Natural killer cell (primary cell): ENCODE measurements at regions not wholly inside any gene's neighbourhood (a gene's known extent, or its start where the extent isn't known, plus 50 kb on each side); places are given as distances from the start of the nearest gene placed in this dataset.

ENCODE experiments used
- ATAC-seq, 3 donors: fragments of 150-1000 bp in 2 of 3; fragments of 200-7000 bp in 1 of 3; cut with Tn5 transposase; 1 replicate in 1 of 3; 2 replicates in 2 of 3; pipeline ENCODE4 v1.10.0; 2021; ENCODE audit warnings: mild to moderate bottlenecking in 2 of 3, moderate library complexity in 2 of 3
- DNase-seq, 2 donors: peaks; one replicate each; pipeline versions ENCODE4 v3.0.0 to v3.0.0-alpha.2; 2013 to 2021; ENCODE audit warnings: mixed read lengths in 1 of 2
- H3K27ac ChIP-seq: one replicate; pipeline ENCODE4 v1.5.1; 2013; ENCODE audit warnings: mild to moderate bottlenecking, low read length
- H3K27me3 ChIP-seq: one replicate; pipeline ENCODE4 v1.6.1; 2013; ENCODE audit warnings: low read length; ENCODE audit not compliant: control insufficient read depth, insufficient read depth
- H3K36me3 ChIP-seq: one replicate; pipeline ENCODE4 v1.6.1; 2013; ENCODE audit warnings: low read length; ENCODE audit not compliant: control insufficient read depth, insufficient read depth
- H3K4me1 ChIP-seq: one replicate; pipeline ENCODE4 v1.6.1; 2013; ENCODE audit warnings: low read length; ENCODE audit not compliant: control insufficient read depth, insufficient read depth
- H3K4me3 ChIP-seq: one replicate; pipeline ENCODE4 v1.5.1; 2013; ENCODE audit warnings: low read length
- H3K9me3 ChIP-seq: one replicate; pipeline ENCODE4 v1.6.1; 2013; ENCODE audit warnings: low read length; ENCODE audit not compliant: control insufficient read depth, insufficient read depth
- H3K27ac Mint-ChIP-seq, 2 donors: one replicate each; pipeline ENCODE4 v1.8.0; 2022; ENCODE audit warnings: mild to moderate bottlenecking in 2 of 2, mixed read lengths in 2 of 2, moderate library complexity in 1 of 2
- H3K27me3 Mint-ChIP-seq, 2 donors: one replicate each; pipeline ENCODE4 v1.8.0; 2022; ENCODE audit warnings: low read depth in 2 of 2, mixed read lengths in 2 of 2
- H3K36me3 Mint-ChIP-seq: one replicate; pipeline ENCODE4 v1.8.0; 2022; ENCODE audit warnings: mixed read lengths
- H3K4me1 Mint-ChIP-seq, 2 donors: one replicate each; pipeline ENCODE4 v1.8.0; 2022; ENCODE audit warnings: mixed read lengths in 2 of 2
- H3K4me3 Mint-ChIP-seq: one replicate; pipeline ENCODE4 v1.8.0; 2022; ENCODE audit warnings: mild to moderate bottlenecking, moderate library complexity, mixed read lengths
- H3K9me3 Mint-ChIP-seq, 2 donors: one replicate each; pipeline ENCODE4 v1.8.0; 2022; ENCODE audit warnings: mixed read lengths in 2 of 2
- WGBS: methylation state at CpG from one replicate; pipeline ENCODE4 v1.1.7; 2013; ENCODE audit warnings: missing lambda C conversion rate; ENCODE audit not compliant: insufficient coverage; 5-methylcytosine and 5-hydroxymethylcytosine counted together
- intact Hi-C: fragments of 100-400 bp; cut with micrococcal nuclease; formaldehyde crosslinking; loops from one replicate; pipeline ENCODE4 v1.14.2; 2022
- TF ChIP-seq, protein P1 (sequence below): fragments of 200-600 bp; IDR thresholded peaks from one replicate; pipeline ENCODE4 v1.8.0; 2022; ENCODE audit warnings: antibody characterized with exemption

- no peak for DNase-seq
- Mint-ChIP-seq H3K27ac (no peak overlapping the region), H3K9me3 (no peaks in the 10 kb centered on the region), H3K36me3 (no peaks in the 10 kb centered on the region), H3K4me3 (no peak overlapping the region), H3K4me1 (peaks cover 15 to 24% of the 10 kb centered on the region in 2 donors), H3K27me3 (peaks cover 0 to 2% of the 10 kb centered on the region in 2 donors)
- ATAC-seq: no peak
- intact Hi-C loops: no loop called here
- H3K9me3 ChIP-seq: no peaks in the 10 kb centered on the region
- H3K4me1 ChIP-seq: peaks cover 4% of the 10 kb centered on the region
- no peaks in the 10 kb centered on the region for H3K27me3 ChIP-seq
- TF ChIP-seq, protein P1, sequence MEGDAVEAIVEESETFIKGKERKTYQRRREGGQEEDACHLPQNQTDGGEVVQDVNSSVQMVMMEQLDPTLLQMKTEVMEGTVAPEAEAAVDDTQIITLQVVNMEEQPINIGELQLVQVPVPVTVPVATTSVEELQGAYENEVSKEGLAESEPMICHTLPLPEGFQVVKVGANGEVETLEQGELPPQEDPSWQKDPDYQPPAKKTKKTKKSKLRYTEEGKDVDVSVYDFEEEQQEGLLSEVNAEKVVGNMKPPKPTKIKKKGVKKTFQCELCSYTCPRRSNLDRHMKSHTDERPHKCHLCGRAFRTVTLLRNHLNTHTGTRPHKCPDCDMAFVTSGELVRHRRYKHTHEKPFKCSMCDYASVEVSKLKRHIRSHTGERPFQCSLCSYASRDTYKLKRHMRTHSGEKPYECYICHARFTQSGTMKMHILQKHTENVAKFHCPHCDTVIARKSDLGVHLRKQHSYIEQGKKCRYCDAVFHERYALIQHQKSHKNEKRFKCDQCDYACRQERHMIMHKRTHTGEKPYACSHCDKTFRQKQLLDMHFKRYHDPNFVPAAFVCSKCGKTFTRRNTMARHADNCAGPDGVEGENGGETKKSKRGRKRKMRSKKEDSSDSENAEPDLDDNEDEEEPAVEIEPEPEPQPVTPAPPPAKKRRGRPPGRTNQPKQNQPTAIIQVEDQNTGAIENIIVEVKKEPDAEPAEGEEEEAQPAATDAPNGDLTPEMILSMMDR: no peak
- no peaks in the 10 kb centered on the region for H3K36me3 ChIP-seq
- H3K27ac ChIP-seq: no peak overlapping the region
- no peak overlapping the region for H3K4me3 ChIP-seq
- WGBS: 82% methylated on average over 15 of the region's 15 CpGs
These were observed 215.7 kb downstream of the USP6NL start for GRCh38 chr10:11395581-11396310.

GRCh38 chr10:11395161-11395560 lies 216.3 kb downstream of the USP6NL start:
- Mint-ChIP-seq H3K4me1 (peaks cover 9 to 18% of the 10 kb centered on the region in 2 donors), H3K27ac (no peak overlapping the region)

GRCh38 chr10:11393858-11394257 lies 217.6 kb downstream of the USP6NL start:
- H3K4me3 Mint-ChIP-seq: no peak overlapping the region
- H3K36me3 Mint-ChIP-seq: no peaks in the 10 kb centered on the region
- intact Hi-C loops: no loop called here

More at GRCh38 chr10:11395161-11395560, 216.3 kb downstream of the USP6NL start:
- H3K27me3 Mint-ChIP-seq: peaks cover 0 to 2% of the 10 kb centered on the region in 2 donors
- Histone ChIP-seq H3K4me1 (no peaks in the 10 kb centered on the region), H3K4me3 (no peak overlapping the region), H3K27ac (no peak overlapping the region), H3K9me3 (no peaks in the 10 kb centered on the region), H3K27me3 (no peaks in the 10 kb centered on the region), H3K36me3 (no peaks in the 10 kb centered on the region)
- ATAC-seq (no peak), DNase-seq (no peak)
- TF ChIP-seq, protein P1: no peak
- no peaks in the 10 kb centered on the region for H3K9me3 Mint-ChIP-seq
- intact Hi-C loops: no loop called here
- H3K4me3 Mint-ChIP-seq: no peak overlapping the region
- no peaks in the 10 kb centered on the region for H3K36me3 Mint-ChIP-seq
- 46% methylated on average over 1 of the region's 2 CpGs for WGBS

More at GRCh38 chr10:11393858-11394257, 217.6 kb downstream of the USP6NL start:
- ATAC-seq (no peak), DNase-seq (no peak)
- WGBS: 86% methylated on average over 9 of the region's 9 CpGs
- TF ChIP-seq, protein P1: no peak
- H3K27ac ChIP-seq: no peak overlapping the region
- H3K27ac Mint-ChIP-seq: no peak overlapping the region
- peaks cover 0 to 13% of the 10 kb centered on the region in 2 donors for H3K4me1 Mint-ChIP-seq
- peaks cover 0 to 2% of the 10 kb centered on the region in 2 donors for H3K27me3 Mint-ChIP-seq
- H3K9me3 Mint-ChIP-seq: no peaks in the 10 kb centered on the region
- no peaks in the 10 kb centered on the region for H3K9me3 ChIP-seq
- H3K4me1 ChIP-seq: no peaks in the 10 kb centered on the region
- H3K36me3 ChIP-seq: no peaks in the 10 kb centered on the region
- H3K4me3 ChIP-seq: no peak overlapping the region
- no peaks in the 10 kb centered on the region for H3K27me3 ChIP-seq
